Bronchial epithelial cell (primary cell): ENCODE measurements at regions not wholly inside any gene's neighbourhood (a gene's known extent, or its start where the extent isn't known, plus 50 kb on each side); places are given as distances from the start of the nearest gene placed in this dataset.
"Not testable (repeated sequence)": the region's sequence is repeated elsewhere in the genome, so short reads cannot be mapped to it uniquely, and the experiment has no call there.

ENCODE experiments used
- DNase-seq: peaks from one replicate; pipeline ENCODE4 v3.0.0-alpha.2; 2010; ENCODE audit warnings: low read depth
- FAIRE-seq: peaks from 2 replicates; lab custom pipeline; 2011; peaks lifted over from hg19 to GRCh38; lab: Jason Lieb, UNC
- H3K27me3 ChIP-seq: 2 replicates; pipeline ENCODE4 v1.5.1; 2011; ENCODE audit warnings: low read length; ENCODE audit not compliant: control insufficient read depth, insufficient read depth
- H3K36me3 ChIP-seq: 2 replicates; pipeline ENCODE4 v1.5.1; 2011; ENCODE audit warnings: low read length; ENCODE audit not compliant: control insufficient read depth, insufficient read depth
- H3K4me3 ChIP-seq: 2 replicates; pipeline ENCODE4 v1.5.1; 2011; ENCODE audit warnings: mild to moderate bottlenecking, low read depth, low read length, control low read depth
- TF ChIP-seq, protein P1 (sequence below): IDR thresholded peaks from 2 replicates; pipeline ENCODE4 v1.5.1; 2011; ENCODE audit warnings: mild to moderate bottlenecking, moderate library complexity, low read length, control low read depth, inconsistent platforms; ENCODE audit not compliant: insufficient read depth, severe bottlenecking

DNA sequence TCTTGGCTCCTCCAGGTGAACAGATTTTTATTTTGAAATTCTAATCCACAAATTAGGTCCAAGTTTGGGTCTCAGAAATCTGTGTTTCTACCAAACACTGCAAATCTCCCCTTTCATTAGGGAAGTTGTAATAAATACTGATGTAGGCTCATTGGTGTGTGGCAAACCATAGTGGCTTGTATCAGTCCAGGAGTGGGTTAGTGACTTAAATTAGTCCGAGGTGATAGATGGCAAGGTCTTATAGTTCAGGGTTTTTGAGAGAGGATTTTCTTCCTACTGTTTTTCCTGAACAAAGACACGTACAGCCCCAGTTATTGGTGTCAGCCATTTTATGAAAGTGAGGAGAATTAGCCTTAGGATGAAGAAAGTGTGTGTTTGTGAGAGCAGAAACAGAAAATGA, 74.6 kb downstream of the RPRM start:
- no peak for DNase-seq
- H3K27me3 ChIP-seq: no peaks in the 10 kb centered on the region
- H3K36me3 ChIP-seq: no peaks in the 10 kb centered on the region
- TF ChIP-seq, protein P1, sequence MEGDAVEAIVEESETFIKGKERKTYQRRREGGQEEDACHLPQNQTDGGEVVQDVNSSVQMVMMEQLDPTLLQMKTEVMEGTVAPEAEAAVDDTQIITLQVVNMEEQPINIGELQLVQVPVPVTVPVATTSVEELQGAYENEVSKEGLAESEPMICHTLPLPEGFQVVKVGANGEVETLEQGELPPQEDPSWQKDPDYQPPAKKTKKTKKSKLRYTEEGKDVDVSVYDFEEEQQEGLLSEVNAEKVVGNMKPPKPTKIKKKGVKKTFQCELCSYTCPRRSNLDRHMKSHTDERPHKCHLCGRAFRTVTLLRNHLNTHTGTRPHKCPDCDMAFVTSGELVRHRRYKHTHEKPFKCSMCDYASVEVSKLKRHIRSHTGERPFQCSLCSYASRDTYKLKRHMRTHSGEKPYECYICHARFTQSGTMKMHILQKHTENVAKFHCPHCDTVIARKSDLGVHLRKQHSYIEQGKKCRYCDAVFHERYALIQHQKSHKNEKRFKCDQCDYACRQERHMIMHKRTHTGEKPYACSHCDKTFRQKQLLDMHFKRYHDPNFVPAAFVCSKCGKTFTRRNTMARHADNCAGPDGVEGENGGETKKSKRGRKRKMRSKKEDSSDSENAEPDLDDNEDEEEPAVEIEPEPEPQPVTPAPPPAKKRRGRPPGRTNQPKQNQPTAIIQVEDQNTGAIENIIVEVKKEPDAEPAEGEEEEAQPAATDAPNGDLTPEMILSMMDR: no peak
- no peak for FAIRE-seq
- no peak overlapping the region for H3K4me3 ChIP-seq

DNA sequence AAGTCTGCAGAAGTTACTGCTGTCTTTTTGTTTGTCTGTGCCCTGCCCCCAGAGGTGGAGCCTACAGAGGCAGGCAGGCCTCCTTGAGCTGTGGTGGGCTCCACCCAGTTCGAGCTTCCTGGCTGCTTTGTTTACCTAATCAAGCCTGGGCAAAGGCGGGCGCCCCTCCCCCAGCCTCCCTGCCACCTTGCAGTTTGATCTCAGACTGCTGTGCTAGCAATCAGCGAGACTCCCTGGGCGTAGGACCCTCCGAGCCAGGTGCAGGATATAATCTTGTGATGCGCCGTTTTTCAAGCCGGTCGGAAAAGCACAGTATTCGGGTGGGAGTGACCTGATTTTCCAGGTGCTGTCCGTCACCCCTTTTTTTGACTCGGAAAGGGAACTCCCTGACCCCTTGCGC, 75.2 kb downstream of the RPRM start:
- not testable (repeated sequence) for H3K4me3 ChIP-seq, FAIRE-seq, H3K36me3 ChIP-seq, H3K27me3 ChIP-seq, DNase-seq

DNA sequence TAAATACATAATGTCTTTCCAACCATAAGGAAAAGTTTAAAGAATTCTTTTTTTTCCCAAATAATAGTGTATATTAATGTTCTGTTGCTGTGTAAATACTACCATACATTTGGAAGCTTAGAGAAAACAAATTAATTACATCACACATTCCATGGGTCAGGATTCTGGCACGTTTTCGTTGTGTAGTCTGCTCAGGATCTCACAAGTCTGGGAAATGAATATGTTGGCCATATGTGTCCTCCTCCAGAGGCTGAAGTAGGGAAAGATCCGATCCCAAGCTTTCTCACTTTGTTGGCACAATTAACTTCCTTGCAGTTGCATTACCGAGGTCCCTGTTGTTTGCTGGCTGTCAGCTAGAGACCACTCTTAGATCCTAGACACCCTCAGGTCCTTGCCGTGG, 83.9 kb downstream of the RPRM start:
- Histone ChIP-seq H3K4me3 (no peak overlapping the region), H3K27me3 (no peaks in the 10 kb centered on the region), H3K36me3 (no peaks in the 10 kb centered on the region)
- FAIRE-seq (no peak), DNase-seq (no peak)
- TF ChIP-seq, protein P1: no peak

DNA sequence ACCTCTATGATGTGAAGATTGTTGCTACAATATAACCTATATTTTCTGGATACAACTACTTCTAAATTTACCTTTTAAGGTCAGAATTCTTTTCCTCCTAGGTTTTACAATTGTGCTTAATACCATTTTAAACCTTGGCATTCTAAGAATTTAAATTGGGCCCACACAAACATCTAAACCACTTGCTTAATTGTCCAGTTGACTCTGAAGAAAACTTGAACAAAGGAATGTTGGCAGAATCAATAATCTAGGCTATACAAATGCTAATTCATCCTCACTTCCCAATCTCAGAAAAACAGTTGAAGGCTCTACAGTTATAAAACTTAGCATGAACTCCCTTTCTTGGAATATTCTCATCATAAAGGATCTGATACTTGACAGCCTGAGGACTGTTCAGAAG, 84.3 kb downstream of the RPRM start:
- DNase-seq (no peak), FAIRE-seq (no peak)
- Histone ChIP-seq H3K36me3 (no peaks in the 10 kb centered on the region), H3K4me3 (no peak overlapping the region), H3K27me3 (no peaks in the 10 kb centered on the region)
- TF ChIP-seq, protein P1: no peak

DNA sequence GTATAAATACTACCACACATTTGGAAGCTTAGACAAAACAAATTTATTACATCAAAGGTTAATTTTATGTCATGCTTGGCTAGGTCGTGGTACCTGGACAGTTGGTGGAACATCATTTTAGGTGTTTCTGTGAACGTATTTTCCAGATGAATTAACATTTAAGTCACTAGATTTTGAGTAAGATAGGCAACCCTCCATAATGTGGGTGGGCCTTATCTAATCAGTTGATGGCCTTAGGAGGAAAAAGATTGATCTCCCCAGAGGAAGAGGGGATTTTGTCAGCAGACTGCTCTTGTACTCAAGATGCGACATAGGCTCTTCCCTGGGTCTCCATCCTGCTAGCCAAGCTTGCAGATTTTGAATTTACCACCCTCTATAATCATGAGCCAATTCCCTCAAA, 85.0 kb downstream of the RPRM start:
- no peaks in the 10 kb centered on the region for H3K27me3 ChIP-seq
- no peak for DNase-seq
- TF ChIP-seq, protein P1: no peak
- H3K4me3 ChIP-seq: no peak overlapping the region
- FAIRE-seq: no peak
- H3K36me3 ChIP-seq: no peaks in the 10 kb centered on the region

DNA sequence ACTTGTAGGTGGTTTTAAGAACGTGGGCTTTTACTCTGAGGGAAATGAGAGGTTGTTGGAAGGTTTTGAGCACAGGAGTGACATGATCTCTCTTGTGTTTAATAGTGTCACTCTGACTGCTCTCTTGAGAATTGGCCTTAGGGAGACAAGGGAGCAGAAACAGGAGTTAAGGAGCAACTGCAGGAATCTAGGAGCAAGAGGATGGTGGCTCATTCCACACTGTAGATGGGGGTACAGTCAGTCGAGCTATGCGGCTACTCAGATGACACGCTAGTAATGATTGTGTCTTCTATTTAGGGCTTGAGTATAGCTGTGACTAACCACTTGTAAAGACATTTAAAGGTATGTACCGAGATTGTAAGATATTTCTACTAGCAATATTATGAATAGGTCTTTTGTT, 87.4 kb downstream of the RPRM start:
- no peak overlapping the region for H3K4me3 ChIP-seq
- no peak for DNase-seq
- no peaks in the 10 kb centered on the region for H3K27me3 ChIP-seq
- FAIRE-seq: no peak
- TF ChIP-seq, protein P1: no peak
- no peaks in the 10 kb centered on the region for H3K36me3 ChIP-seq
